ENCODE measurements at regions not wholly inside any gene's neighbourhood (a gene's known extent, or its start where the extent isn't known, plus 50 kb on each side); places are given as distances from the start of the nearest gene placed in this dataset.
"Not testable (repeated sequence)": the region's sequence is repeated elsewhere in the genome, so short reads cannot be mapped to it uniquely, and the experiment has no call there.

DNA sequence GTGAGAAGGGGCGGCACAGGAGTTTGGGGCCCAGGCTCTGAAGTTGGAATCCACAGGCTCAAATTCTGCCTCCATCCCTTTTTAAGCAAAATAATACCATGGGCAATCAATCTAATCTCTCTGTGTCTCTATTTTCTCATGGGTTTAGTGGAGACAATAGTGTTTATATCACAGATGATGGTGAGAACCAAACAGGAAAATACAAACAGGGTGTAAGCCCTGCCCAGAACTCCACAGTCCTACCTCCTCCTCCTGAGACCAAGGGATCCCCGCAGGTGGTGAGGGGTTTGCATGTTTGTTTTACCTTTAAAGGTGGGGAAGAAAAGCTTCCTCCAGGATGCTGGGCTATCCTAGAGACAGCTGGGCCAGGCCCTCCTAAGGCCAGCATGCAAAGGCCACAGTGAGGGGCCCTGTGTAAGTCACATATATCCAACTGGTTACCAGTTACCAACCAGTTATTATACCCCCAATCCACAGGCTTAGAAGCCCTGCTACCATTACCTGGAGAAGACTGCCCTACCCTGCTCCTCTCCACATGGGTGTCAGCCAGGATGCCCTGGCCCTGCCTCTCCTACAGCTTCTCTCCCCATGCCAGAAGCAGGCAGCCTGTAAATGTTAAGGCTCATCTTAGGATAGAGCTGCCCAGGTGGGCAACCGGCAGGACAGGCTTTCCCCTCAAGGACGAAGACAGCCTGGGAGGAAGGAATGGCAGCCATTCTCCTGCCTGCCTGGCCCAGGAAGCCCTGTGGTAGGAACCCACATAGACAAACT is 658.4 kb downstream of the UQCRFS1 start:
- no peak overlapping the region for H3K27ac ChIP-seq (replicated peaks)
- peaks cover 4% of the 10 kb centered on the region for H3K27me3 ChIP-seq (ENCODE audit: low read depth)
- no peak for DNase-seq
- no peak overlapping the region for H3K4me3 ChIP-seq
- H3K4me1 ChIP-seq, result no peaks in the 10 kb centered on the region
- H3K36me3 ChIP-seq, result no peaks in the 10 kb centered on the region
- TF ChIP-seq, protein P1, sequence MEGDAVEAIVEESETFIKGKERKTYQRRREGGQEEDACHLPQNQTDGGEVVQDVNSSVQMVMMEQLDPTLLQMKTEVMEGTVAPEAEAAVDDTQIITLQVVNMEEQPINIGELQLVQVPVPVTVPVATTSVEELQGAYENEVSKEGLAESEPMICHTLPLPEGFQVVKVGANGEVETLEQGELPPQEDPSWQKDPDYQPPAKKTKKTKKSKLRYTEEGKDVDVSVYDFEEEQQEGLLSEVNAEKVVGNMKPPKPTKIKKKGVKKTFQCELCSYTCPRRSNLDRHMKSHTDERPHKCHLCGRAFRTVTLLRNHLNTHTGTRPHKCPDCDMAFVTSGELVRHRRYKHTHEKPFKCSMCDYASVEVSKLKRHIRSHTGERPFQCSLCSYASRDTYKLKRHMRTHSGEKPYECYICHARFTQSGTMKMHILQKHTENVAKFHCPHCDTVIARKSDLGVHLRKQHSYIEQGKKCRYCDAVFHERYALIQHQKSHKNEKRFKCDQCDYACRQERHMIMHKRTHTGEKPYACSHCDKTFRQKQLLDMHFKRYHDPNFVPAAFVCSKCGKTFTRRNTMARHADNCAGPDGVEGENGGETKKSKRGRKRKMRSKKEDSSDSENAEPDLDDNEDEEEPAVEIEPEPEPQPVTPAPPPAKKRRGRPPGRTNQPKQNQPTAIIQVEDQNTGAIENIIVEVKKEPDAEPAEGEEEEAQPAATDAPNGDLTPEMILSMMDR (IDR thresholded peaks at IDR 0.05; ENCODE audit: borderline replicate concordance), result no peak
- H3K9me3 ChIP-seq (replicated peaks), result no peaks in the 10 kb centered on the region
- intact Hi-C loops (cut with micrococcal nuclease), result no loop called here

DNA sequence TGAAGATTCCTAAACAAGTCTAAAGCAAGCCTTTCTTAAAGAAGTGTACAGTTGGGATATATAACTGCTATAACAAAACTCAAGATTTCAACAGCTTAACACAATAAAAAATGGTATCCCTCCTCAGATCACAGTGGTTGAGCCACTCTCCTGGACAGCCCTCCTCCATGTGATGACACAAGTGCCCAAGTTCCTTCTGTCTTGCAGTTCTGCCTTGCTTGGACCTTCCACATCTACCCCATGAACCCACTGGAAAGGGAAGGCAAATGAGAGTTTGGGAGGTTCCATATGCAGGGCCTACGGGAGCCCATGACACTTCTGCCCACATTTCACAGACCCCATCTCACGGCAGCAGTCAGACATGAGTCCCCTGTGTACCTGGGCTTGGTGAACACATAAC is 659.2 kb downstream of the UQCRFS1 start:
- Histone ChIP-seq H3K27ac (replicated peaks) (no peak overlapping the region), H3K36me3 (no peaks in the 10 kb centered on the region), H3K4me1 (no peaks in the 10 kb centered on the region), H3K27me3 (ENCODE audit: low read depth) (peaks cover 4% of the 10 kb centered on the region), H3K9me3 (replicated peaks) (no peaks in the 10 kb centered on the region), H3K4me3 (no peak overlapping the region)
- TF ChIP-seq, protein P1 (IDR thresholded peaks at IDR 0.05; ENCODE audit: borderline replicate concordance), result no peak
- DNase-seq, result no peak
- intact Hi-C loops (cut with micrococcal nuclease), result no loop called here

GRCh38 chr19:28553005-28553404 is 659.9 kb downstream of the UQCRFS1 start:
- TF ChIP-seq, protein P1 (IDR thresholded peaks at IDR 0.05; ENCODE audit: borderline replicate concordance), result no peak
- no peaks in the 10 kb centered on the region for H3K4me1 ChIP-seq

DNA sequence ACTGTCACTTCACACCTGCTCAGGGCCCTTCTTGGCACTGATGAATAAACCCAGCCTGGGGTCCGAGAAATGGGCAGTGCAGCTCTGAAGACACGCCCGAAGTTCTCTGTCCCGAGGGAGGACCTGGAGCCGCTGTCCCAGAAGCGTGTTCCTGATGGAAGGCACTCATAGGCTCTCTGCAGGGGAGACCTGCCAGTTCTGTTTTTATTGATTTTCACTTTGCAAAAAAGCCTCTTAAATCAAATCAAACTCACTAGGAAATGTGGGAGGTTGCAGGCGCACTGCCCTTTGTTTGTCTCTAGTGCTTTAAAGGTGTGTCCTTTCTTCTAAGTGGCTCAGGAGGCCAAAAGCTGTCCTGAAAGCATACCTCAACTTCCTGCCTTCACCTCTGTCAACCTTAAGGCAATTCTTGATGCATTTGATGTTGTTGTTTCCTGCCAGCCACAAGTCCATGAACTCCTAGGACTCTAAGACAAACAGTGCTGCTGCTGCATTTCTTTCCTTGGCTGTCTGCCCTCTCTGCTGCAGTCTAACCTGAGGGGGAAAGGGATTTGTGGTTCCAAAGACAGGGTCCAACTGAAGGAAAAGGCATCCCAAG is 663.2 kb downstream of the UQCRFS1 start:
- intact Hi-C loops (cut with micrococcal nuclease), result no loop called here
- H3K9me3 ChIP-seq (replicated peaks), result no peaks in the 10 kb centered on the region
- TF ChIP-seq, protein P1 (IDR thresholded peaks at IDR 0.05; ENCODE audit: borderline replicate concordance), result no peak

More at GRCh38 chr19:28553005-28553404, 659.9 kb downstream of the UQCRFS1 start:
- DNase-seq, result no peak
- Histone ChIP-seq H3K27me3 (ENCODE audit: low read depth) (peaks cover 4% of the 10 kb centered on the region), H3K9me3 (replicated peaks) (no peaks in the 10 kb centered on the region), H3K36me3 (no peaks in the 10 kb centered on the region), H3K27ac (replicated peaks) (no peak overlapping the region), H3K4me3 (no peak overlapping the region)
- intact Hi-C loops (cut with micrococcal nuclease), result no loop called here

DNA sequence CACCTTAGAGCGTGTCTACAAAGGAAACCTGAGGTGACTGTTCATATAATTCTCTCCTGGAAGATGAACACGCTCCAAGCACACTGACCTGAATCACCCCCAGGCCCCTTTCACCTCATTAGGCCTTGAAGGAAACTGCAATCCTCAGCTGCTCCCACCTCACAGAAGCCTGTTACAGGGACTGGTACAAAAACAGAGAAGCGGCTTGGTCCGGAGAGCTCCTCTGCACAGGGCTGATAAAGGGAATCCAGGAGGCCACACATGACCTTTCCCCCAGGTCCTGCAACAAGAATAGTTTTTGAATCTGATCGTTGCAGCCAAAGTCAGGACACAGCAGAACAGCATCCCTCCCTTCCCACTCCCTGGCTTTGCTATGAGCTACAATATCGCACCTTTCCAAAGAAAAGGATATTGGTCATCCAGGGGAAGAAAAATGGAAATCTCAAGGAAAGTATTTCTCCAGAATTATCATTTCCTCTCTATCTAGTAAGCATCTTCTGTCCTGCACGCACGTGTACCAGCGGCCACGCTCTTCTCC is 666.7 kb downstream of the UQCRFS1 start:
- intact Hi-C loops (cut with micrococcal nuclease), result no loop called here
- TF ChIP-seq, protein P1 (IDR thresholded peaks at IDR 0.05; ENCODE audit: borderline replicate concordance), result no peak
- Histone ChIP-seq H3K36me3 (no peaks in the 10 kb centered on the region), H3K4me3 (no peak overlapping the region), H3K27ac (replicated peaks) (no peak overlapping the region), H3K4me1 (no peaks in the 10 kb centered on the region), H3K9me3 (replicated peaks) (no peaks in the 10 kb centered on the region), H3K27me3 (ENCODE audit: low read depth) (no peaks in the 10 kb centered on the region)
- DNase-seq, result no peak

More for the DNA sequence above, 663.2 kb downstream of the UQCRFS1 start:
- DNase-seq, result no peak
- Histone ChIP-seq H3K36me3 (no peaks in the 10 kb centered on the region), H3K27ac (replicated peaks) (no peak overlapping the region), H3K4me1 (no peaks in the 10 kb centered on the region), H3K27me3 (ENCODE audit: low read depth) (peaks cover 3% of the 10 kb centered on the region), H3K4me3 (no peak overlapping the region)

GRCh38 chr19:28545397-28545796 is 667.6 kb downstream of the UQCRFS1 start:
- H3K36me3 ChIP-seq; H3K9me3 ChIP-seq (replicated peaks); H3K27ac ChIP-seq (replicated peaks); H3K4me1 ChIP-seq; intact Hi-C loops (cut with micrococcal nuclease); H3K4me3 ChIP-seq; H3K27me3 ChIP-seq (ENCODE audit: low read depth); DNase-seq: not testable (repeated sequence)

Data from left ventricle myocardium inferior (tissue), 1 donor.